Dedifferentiated amniotic fluid mesenchymal stem cell (primary cell): ENCODE measurements at regions not wholly inside any gene's neighbourhood (a gene's known extent, or its start where the extent isn't known, plus 50 kb on each side); places are given as distances from the start of the nearest gene placed in this dataset.
A peak's percentile ranks its signal among the peaks of the same experiment; 100 is the strongest.
"Not testable (repeated sequence)": the region's sequence is repeated elsewhere in the genome, so short reads cannot be mapped to it uniquely, and the experiment has no call there.

ENCODE experiments used
- DNase-seq: peaks from one replicate; pipeline ENCODE4 v3.0.0-alpha.2; 2016; ENCODE audit errors: extremely low spot score

- no peak for DNase-seq
Measured at GRCh38 chr20:53800418-53800817, 206.8 kb upstream of the ZNF217 start.

DNA sequence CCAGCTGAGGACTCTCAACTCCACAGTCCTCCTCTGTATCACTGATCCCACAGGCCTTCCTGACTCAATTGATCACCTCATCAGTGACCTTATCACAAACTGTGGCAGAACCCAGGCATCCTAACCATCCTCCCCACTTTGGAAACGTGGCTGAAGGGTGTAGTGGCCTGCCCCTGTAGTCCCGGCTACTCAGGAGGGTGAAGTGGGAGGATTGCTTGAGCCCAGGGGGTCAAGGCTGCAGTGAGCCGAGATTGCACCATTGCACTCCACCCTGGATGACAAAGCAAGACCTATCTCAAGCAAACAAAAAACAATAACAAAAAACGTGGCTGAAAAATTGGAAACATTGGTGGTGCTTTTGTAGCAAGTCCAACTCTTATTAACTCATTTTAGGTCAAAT is 203.4 kb upstream of the ZNF217 start:
- DNase-seq, result no peak

DNA sequence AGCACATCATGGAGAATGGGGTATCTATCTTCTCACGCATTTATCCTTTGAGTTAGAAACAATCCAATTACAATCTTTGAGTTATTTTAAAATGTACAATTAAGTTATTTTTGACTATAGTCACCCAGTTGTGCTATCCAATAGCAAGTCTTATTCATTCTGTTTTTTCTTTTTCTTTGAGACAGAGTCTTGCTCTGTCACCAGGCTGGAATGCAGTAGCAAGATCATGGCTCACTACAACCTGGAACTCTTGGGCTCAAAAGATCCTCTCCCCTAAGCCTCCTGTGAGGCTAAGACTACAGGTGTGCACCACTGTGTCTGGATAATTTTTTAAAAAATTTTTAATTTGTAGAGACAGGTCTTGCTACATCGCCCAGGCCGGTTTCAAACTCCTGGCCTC is 201.5 kb upstream of the ZNF217 start:
- DNase-seq, result no peak

GRCh38 chr20:53794529-53795115 is 201.0 kb upstream of the ZNF217 start:
- DNase-seq, result no peak

- DNase-seq, result no peak
Measured at GRCh38 chr20:53793783-53794383, 200.2 kb upstream of the ZNF217 start.

DNA sequence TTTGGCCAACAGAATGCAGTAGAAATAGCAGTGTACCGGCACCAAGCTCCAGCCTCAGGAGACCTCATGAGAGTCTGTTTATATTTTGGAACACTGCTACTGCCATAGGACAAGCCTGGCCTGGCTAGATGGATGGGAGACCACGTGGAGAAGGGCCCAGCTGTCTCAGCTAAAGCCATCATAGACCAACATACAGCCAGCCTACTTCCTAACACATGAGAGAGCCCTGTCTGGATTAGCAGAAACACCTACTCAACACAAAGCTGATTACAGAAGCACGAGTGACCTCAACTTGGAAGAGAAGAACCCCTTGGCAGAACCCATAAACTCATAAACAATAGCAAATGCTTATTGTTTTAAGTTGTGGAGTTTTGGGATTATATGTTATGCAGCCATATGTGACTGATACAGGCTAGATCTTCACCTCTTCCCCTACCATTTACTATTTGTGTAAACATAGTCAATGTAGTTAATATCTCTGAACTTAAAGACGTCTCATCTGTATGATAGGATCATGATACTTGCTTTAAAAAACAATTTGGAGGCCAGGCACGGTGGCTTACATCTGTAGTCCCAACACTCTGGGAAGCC is 199.4 kb upstream of the ZNF217 start:
- DNase-seq, result no peak

DNA sequence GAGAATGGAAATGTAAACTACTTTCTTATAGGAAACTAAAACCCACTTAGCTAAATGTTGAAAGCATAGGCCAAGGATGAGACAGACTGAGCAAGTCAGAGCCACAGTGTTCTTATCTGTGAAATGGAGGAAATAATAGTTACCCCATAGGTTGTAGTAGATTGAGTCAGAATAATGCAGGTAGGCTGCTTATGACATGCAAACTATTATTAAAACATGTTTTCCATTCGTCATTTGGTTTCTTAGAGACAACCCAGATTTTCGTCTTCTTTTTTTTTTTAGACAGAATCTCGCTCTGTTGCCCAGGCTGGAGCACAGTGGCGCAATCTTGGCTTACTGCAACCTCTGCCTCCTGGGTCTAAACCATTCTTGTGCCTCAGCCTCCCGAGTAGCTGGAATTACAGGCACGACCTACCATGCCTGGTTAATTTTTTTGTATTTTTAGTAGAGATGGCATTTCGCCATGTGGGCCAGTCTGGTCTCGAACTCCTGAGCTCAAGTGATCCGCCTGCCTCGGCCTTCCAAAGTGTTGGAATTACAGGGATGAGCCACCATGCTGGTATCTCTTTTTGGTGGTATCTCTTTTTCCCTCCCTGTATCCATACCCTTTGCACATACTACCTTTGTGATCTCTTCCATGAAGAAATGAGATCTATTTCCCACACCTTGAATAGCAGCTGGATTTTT is 196.5 kb upstream of the ZNF217 start:
- no peak for DNase-seq

GRCh38 chr20:53788253-53789022 is 194.8 kb upstream of the ZNF217 start:
- no peak for DNase-seq

DNA sequence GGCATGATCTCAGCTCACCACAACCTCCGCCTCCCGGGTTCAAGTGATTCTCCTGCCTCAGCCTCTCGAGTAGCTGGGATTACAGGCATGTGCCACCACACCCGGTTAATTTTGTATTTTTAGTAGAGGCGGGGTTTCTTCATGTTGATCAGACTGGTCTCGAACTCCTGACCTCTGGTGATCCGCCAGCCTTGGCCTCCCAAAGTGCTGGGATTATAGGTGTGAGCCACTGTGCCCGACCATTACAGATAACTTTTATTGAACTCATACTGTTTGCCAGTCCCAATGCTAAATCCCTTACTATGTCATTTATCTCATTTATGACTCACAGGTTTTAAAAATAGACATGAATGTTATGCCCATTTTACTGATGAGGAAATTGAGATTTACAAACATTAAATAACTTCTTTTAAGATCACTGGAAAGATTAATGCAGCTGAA is 193.9 kb upstream of the ZNF217 start:
- not testable (repeated sequence) for DNase-seq

GRCh38 chr20:53786445-53787267 is 193.0 kb upstream of the ZNF217 start:
- DNase-seq, result no peak

DNA sequence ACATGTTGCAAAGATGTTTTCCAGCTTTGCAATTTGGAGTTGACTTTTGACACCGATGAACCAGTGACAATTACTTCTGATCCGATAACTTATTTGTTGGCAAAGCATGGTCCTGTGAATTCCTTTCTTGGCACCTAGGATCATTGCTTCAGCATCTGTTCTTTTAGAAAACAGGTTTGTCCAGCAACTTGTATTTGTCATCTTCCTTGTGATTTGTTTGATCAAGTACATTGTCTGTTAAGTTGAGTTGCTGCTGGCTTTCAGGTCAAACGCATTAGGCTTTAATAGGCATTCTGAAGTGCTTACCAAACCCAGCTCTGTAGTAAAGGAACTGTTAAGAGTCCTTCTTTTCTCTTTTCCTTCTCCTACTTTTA is 192.4 kb upstream of the ZNF217 start:
- DNase-seq, result no peak

- no peak for DNase-seq
Measured at GRCh38 chr20:53785320-53785719, 191.7 kb upstream of the ZNF217 start.

GRCh38 chr20:53783768-53784167 is 190.1 kb upstream of the ZNF217 start:
- no peak for DNase-seq

DNA sequence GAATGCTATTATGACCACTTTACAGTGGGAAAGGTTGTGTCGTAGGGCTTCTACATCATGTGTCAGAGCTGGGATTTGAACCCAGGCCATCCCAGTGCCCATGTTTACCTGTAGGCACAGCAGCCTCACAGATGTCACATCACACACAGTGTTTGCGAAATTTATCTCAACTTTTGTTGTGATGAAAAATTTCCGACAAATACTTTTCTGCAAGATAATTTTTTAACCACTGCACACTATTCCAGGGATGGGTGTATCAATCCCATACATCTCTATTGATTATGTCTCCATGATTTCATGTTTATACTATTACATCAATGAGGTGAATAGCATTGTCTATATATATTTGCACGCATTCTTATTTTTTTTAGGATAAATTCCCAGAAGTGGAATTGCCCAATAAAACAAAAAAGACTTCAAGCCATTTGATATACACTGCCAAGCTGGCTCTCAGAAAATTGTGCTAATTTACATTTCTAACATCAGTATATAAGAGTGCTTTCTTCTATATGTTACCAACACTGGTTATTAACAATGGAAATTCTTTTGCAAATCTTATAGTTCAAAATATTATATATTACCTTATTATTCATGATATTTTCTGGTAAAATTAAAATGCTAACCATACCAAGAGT is 189.1 kb upstream of the ZNF217 start:
- DNase-seq, result no peak

GRCh38 chr20:53779822-53780221 is 186.2 kb upstream of the ZNF217 start:
- no peak for DNase-seq

GRCh38 chr20:53778736-53779135 is 185.1 kb upstream of the ZNF217 start:
- DNase-seq, result no peak

- DNase-seq, result no peak
Measured at GRCh38 chr20:53778041-53778516, 184.4 kb upstream of the ZNF217 start.

DNA sequence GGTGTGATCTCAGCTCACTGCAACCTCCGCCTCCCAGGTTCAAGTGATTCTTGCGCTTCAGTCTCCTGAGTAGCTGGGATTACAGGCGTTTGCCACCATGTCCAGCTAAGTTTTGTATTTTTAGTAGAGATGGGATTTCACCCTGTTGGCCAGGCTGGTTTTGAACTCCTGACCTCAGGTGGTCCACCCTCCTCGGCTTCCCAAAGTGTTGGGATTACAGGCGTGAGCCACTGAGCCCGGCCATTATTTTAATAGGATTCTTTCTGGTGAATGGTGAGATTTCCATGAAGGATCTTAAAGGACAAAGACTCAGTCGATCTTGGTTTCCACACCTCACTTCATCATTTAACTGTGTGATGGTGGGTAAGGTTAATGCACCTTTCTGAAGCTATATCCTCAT is 183.8 kb upstream of the ZNF217 start:
- DNase-seq, result not testable (repeated sequence)

DNA sequence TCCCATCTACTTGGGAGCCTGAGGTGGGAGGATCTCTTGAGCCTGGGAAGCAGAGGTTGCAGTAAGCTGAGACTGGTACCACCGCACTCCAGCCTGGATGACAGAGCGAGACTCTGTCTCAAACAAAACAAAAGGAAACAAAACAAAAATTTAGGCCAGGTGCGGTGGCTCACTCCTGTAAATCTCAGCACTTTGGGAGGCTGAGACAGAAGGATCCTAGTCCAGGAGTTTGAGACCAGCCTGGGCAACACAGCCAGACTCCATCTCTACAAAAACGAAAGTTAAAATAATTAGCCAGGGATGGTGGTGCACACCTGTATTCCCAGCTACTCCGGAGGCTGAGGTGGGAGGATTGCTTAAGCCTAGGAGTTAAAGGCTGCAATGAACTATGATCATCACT is 183.2 kb upstream of the ZNF217 start:
- DNase-seq, result no peak

GRCh38 chr20:53774461-53775203 is 181.0 kb upstream of the ZNF217 start:
- DNase-seq, result peak; percentile 86
